Amniotic epithelial cell (primary cell): ENCODE measurements at regions not wholly inside any gene's neighbourhood (a gene's known extent, or its start where the extent isn't known, plus 50 kb on each side); places are given as distances from the start of the nearest gene placed in this dataset.
A peak's percentile ranks its signal among the peaks of the same experiment; 100 is the strongest.

Experiments used
- DNase-seq: peaks from one replicate; pipeline ENCODE4 v3.0.0-alpha.2; 2010; ENCODE audit warnings: low read depth

DNA sequence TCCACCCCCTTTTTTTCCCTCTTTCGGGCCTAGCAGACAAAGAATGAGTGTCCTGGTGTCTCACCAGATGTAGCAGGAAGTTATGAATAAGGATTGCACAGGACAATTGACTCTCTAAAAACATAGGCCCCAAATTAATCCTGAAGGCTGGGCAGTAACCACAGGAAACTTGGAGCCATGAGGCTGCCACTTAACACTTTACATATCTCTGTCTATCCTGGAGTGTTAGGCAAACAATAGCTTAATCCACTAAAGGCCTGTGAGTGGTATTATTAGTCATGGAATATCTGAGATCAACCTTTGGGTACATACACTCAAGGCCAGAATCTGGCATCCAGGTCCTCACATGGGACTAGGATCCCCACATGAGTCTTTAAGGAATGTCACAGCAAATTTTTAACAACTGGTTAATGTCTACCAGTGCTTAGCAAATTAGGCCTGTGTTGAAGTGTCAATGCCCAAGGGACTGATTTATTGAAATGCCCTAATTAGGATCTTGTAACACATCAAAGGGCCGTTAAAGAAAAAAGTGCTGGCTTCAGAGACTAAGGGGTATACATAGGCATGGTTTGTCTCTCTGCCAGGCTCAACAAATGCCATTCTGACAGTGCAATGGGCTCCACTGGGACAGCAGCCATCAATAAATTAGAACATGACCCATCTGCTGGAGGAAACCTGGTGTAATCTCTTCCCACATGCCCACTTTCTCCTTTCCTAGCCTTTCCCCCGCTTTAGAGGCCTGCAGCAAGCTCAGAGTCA lies 196.7 kb upstream of the TBX20 start:
- no peak for DNase-seq

- DNase-seq, result no peak
These were observed 194.6 kb upstream of the TBX20 start for GRCh38 chr7:35448486-35448885.

DNA sequence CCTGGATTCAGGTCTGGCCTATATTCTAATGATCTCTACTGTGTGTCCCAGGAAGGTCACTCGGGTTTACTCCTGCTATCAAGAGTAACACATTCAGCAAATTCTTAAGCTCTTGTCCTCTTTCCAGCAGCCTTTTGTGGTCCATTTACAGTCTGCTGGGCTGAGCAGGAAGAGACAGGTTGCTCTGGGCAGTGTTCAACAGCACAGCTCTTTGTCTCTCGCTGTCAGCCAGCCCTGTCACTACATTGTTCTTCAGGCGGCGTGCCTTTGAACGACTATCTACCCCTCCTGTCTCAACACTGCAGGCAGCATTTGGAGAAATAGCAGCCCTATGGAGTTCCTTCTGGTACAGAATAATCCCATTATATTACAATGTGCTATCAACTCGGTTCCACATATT lies 192.2 kb upstream of the TBX20 start:
- no peak for DNase-seq

GRCh38 chr7:35437619-35438275 lies 183.8 kb upstream of the TBX20 start:
- DNase-seq, result no peak

DNA sequence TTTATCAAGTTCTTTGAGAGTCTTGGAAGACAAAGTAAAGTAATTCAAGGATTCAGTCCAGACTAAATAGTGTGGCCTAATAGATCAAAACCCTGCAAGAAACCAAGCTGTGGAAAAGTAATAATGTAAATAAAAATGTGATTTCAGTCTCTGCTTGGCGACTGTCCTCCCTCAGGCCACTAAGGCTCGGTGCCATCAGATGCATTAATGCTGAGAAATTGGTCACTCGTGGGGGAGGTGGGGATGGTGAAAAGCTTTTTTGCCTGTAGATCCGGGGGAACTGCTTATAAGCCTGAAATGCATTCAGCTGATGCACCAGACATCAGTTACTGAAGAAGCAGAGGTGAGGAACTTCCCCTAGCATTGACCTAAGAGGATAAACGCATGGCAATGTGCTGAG lies 182.6 kb upstream of the TBX20 start:
- DNase-seq, result no peak

GRCh38 chr7:35430547-35431153 lies 176.8 kb upstream of the TBX20 start:
- DNase-seq, result peak; percentile 14

DNA sequence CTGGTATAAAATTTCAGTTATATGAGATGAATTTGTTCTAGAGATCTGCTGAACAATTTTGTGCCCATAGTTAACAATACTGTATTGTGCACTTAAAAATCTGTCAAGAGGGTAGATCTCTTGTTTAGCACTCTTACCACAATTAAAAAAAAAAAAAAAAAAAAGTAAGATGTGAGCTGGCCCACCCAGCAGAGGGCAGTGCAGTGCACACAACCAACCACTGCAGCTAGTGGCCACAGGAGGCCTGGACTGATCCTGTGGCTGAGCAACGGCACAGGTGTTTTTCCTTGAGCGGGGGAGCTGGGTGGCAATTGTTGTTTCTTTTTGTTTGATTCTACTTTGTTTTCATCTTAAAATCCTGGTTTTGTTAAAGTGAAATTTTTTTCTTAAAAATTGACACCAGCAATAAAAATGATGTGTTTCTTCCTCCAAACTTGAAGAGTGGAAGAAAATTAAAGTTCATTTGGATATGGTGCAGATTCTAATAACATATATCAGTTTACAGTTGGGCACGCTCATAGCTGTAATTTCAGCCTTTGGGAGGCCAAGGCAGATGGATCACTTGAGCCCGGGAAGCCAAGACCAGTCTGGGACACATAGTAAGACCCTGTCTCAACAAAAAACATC lies 171.1 kb upstream of the TBX20 start:
- peak; percentile 40 for DNase-seq

DNA sequence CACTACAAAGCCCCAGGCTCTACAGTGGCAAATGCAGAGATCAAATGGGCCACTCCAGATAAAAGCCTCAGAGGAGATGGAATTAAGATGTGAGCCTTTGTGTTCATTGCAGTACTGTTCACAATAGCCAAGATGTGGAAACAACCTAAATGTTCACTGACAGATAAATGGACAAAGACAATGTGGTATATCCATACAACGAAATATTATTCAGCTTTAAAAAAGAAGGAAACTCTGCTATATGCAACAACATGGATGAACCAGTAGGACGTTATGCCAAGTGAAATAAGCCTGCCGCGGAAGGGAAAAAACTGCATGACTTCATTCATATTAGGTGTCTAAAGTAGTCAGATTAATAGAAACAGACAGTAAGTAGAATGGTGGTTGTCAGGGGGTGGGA lies 170.5 kb upstream of the TBX20 start:
- DNase-seq, result no peak

DNA sequence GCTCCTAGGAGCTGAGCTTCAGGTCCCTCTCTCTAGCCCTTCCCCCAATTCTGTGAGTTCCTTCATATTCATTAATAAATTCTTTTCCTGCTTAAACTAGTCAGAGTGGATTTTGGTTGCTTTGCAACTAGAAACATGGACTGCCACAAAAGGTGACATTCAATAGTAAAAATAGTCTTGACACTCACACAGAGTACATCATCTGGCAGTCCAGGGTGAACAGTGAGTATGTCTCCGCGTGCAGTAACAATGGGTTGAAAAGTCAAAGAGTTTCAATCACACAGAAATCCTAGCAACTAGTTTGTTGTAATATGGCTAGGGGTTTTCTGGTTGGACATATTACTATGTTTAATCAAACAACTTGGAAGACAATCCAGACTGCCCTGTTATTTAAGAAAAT lies 168.8 kb upstream of the TBX20 start:
- DNase-seq, result no peak

DNA sequence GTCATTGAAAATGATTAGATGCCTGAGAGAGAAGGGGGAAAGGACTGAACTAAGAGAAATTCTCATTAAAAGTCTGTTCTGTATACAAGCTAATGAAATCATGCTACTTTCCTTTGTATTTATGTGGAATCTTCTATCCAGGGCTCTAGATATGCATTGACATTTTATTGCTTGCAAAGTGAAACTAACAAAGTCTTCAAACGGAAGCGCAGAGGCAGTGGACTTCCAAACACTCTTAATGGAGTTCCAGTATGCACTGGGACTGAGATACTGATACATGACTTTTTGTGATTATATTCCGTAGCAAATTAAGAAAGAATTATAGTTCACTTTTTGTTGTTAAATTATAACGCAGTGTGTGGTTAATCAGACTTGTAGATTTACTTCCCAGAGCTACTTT lies 166.8 kb upstream of the TBX20 start:
- DNase-seq, result peak; percentile 7

DNA sequence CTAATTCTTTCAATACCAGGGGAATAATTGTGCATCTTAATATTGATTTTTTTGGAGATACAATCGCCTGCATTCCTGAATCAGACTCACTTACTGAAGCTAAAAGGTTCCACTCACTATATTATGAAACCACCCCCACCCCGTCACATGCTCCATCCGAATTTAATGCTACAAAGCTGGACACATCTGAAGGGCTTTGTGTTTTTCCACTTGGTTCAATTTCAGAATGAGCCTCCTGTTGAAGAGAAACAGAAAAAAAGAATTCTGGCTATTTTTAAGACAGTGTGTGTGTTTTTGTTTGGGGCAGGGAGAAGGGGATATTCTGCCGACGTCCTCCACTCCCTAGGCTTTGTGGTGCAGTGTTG lies 165.5 kb upstream of the TBX20 start:
- DNase-seq, result no peak

DNA sequence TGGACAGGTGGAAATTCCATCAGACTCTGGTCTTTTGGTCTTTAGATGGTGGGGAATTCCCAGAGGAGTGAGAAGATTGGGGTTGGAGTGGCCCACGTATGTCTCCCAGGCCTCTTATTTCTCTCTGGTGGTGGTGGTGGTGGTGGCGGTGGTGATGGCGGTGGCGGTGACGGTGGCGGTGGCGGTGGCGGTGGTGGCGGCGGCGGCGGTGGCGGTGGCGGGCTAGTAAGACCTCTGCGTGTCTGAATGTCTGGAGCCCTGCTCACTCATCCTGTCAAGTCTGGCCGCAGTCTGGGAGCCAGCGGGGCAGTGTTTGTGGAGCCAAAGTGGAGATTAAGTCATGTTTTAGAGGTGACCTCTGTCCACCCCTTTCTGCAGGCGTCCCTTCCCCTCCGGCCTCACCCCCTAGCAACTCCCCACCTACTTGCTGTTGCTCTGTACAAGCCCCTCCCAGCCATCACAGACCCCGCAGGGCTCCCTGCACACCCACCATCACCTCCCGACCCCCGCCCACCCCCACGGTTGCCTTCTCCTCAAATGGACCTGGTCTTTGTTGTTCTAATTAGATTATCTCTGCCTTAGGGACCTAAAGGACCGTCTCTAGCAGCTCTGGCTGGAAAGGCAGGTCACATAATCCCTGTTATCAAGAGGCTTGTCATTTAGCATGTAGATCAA lies 165.0 kb upstream of the TBX20 start:
- DNase-seq, result no peak

DNA sequence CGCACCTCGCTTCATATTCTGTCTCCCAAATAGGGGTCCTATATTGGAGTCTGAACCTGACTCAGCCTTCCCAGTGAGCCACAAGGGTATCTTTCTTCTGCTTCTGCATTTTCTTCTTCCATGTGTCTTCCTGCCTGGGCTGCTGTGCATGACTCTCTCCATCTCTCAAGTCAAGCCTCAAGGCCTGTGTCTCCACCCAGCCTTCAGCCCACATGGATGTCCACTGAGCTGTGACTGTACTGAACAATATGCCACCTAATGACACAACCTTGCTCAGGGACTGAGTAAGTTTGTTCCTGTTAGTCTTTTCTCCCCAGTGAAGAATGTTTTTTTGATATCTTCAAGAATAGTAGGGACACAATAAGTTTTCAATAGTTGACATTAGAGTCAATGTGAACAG lies 162.7 kb upstream of the TBX20 start:
- no peak for DNase-seq

GRCh38 chr7:35415411-35415822 lies 161.5 kb upstream of the TBX20 start:
- peak; percentile 35 for DNase-seq

GRCh38 chr7:35411331-35411730 lies 157.4 kb upstream of the TBX20 start:
- peak; percentile 54 for DNase-seq

DNA sequence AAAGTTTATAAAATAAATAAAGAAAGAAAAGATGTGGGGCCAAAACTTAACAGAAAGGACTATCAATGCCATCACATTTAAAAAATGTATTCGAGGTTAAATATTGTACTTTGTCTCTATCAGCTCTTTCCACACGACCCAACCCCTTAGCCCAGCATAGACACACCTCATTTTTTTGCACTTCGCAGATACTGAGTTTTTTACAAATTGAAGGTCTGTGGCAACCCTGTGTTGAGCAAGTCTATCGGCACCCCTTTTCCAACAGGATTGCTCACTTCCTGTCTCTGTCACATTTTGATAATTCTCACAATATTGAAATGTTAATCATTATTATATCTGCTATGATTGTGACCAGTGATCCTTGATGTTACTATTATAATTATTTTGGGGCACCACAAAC lies 151.6 kb upstream of the TBX20 start:
- DNase-seq, result no peak

DNA sequence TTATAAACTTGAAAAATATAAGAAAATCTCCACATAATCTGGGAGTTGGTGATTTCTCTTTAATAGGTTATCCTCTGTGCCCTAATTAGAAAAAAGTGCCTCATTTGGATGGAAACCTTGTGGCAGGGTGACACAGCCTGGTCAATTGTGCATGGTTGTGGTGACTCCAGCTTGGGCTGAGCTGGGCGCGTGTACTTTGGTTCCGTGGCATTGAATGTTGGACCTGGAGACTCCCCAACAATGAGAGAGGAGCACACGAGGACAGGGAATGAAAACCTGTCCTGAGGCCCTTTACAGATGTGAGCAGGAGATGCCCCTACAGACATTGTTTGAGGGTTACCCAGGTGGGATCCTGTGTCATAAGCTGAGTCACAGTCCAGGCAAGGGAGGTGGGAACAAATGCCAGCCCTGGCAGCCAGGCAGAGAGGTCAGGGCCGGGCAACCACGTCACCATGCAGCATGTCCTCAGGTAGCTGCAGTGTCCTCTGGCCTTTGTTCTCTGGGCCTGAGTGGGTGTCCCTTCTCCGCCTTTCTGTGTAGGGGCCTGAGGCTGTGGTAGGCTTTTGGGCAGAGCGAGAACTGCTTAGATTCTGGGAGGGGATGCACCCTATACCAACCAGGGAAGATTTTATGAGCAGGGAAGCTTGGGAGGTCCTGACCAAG lies 147.4 kb upstream of the TBX20 start:
- DNase-seq, result no peak

- DNase-seq, result no peak
These were observed 145.9 kb upstream of the TBX20 start for GRCh38 chr7:35399840-35400239.

DNA sequence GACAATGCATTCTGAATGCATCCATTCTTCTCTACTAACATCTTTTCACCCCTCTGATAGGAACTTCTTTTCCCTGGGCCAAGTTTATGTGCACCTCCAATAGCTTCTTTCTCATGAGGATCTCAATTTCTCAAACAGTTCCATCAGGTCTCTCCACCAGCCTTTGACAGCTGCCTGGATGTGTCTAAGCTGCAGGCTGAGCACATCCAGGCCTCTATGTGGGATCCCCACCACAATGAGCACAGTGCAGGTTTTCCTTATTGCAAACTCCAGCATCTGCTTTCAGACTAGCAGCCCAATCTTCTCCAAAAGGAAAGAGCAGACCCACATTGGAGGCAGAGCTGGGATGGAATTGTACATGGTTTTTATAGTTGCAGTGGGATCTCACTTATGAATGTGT lies 145.3 kb upstream of the TBX20 start:
- DNase-seq, result no peak

DNA sequence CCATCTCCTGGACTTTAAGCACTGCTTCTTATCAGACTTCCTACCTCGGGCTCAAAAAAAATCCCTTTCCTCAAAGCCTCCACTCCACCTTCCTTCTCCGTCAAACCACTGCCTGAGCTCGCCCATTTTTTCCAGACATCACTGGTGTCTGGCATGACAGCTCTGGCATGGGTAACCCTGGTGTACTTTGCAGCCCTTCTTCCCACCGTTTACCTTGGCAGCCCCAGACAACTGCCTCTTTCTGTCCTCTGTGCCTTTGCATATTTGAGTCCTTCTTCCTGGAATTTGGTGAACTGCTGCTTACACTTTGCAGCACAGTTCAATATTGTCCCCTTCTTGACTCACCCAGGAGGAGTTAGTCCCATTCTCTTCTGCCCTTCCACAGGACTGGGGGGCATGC lies 144.6 kb upstream of the TBX20 start:
- DNase-seq, result no peak

DNA sequence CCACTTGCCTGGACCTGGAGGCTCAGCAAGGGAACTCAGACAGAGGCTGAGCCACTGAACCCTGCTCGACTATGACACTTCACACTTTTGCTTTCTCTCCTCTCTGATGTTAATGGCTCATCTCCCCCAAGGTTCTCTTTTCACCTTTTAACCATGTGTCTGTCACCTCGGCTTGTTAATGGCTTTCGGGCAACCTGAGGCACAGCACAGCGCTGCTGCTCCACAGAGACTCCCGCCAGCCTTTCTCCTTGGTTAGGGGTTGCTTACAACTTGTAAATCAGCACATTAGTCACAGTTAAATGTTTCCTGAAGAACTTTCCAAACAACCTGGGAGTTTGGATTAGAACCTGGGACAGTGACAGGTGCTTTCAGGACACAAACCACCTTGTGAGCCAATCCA lies 136.2 kb upstream of the TBX20 start:
- no peak for DNase-seq

DNA sequence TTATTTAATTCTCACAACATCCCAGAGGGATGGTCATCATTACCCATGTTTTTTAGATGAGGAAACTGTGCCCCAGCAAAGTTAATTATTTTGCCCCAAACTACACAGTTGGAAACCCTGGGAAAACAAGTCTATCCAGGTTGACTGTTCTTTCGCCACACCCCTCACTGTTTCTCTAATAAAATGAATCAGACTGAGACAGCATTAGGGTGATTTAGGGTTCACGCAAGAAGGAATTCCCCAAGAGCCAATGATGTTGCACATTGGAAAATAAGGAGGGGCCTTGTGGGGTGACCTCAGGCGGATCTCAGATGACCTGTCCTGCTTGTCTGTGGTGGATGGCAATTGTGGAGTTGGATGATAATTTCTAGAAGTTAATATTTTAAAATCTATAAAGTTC lies 135.7 kb upstream of the TBX20 start:
- no peak for DNase-seq
